NCI-H2227 treated with DMSO at 0.1 percent for 48 hours (cell line): ENCODE measurements at regions not wholly inside any gene's neighbourhood (a gene's known extent, or its start where the extent isn't known, plus 50 kb on each side); places are given as distances from the start of the nearest gene placed in this dataset.
"Not testable (repeated sequence)": the region's sequence is repeated elsewhere in the genome, so short reads cannot be mapped to it uniquely, and the experiment has no call there.

Source experiments
- DNase-seq: peaks from one replicate; lab custom pipeline; 2025; lab: John Stamatoyannopoulos, UW

- no peak for DNase-seq
Observed at GRCh38 chr3:178201714-178202113, 334.5 kb upstream of the KCNMB2 start.

- DNase-seq, result no peak
Observed at GRCh38 chr3:178202194-178202593, 334.0 kb upstream of the KCNMB2 start.

- no peak for DNase-seq
Observed at GRCh38 chr3:178203165-178203564, 333.1 kb upstream of the KCNMB2 start.

GRCh38 chr3:178203650-178204049 lies 332.6 kb upstream of the KCNMB2 start:
- DNase-seq, result no peak

GRCh38 chr3:178205740-178206139 lies 330.5 kb upstream of the KCNMB2 start:
- DNase-seq, result no peak

GRCh38 chr3:178206521-178206920 lies 329.7 kb upstream of the KCNMB2 start:
- peak; percentile 11 for DNase-seq

- not testable (repeated sequence) for DNase-seq
Observed at GRCh38 chr3:178207161-178207560, 329.1 kb upstream of the KCNMB2 start.

GRCh38 chr3:178207627-178208026 lies 328.6 kb upstream of the KCNMB2 start:
- DNase-seq, result not testable (repeated sequence)

- DNase-seq, result not testable (repeated sequence)
Observed at GRCh38 chr3:178209116-178209515, 327.1 kb upstream of the KCNMB2 start.

GRCh38 chr3:178209618-178210017 lies 326.6 kb upstream of the KCNMB2 start:
- not testable (repeated sequence) for DNase-seq

GRCh38 chr3:178211086-178211485 lies 325.1 kb upstream of the KCNMB2 start:
- DNase-seq, result not testable (repeated sequence)

- no peak for DNase-seq
Observed at GRCh38 chr3:178217479-178217878, 318.8 kb upstream of the KCNMB2 start.

- no peak for DNase-seq
Observed at GRCh38 chr3:178218231-178218630, 318.0 kb upstream of the KCNMB2 start.

- not testable (repeated sequence) for DNase-seq
Observed at GRCh38 chr3:178219661-178220060, 316.6 kb upstream of the KCNMB2 start.

GRCh38 chr3:178223876-178224275 lies 312.4 kb upstream of the KCNMB2 start:
- no peak for DNase-seq

GRCh38 chr3:178226094-178226493 lies 310.1 kb upstream of the KCNMB2 start:
- DNase-seq, result no peak

- DNase-seq, result no peak
Observed at GRCh38 chr3:178231645-178232044, 304.6 kb upstream of the KCNMB2 start.

- DNase-seq, result no peak
Observed at GRCh38 chr3:178233371-178234071, 302.7 kb upstream of the KCNMB2 start.

GRCh38 chr3:178236555-178237277 lies 299.5 kb upstream of the KCNMB2 start:
- no peak for DNase-seq

- no peak for DNase-seq
Observed at GRCh38 chr3:178238179-178238578, 298.1 kb upstream of the KCNMB2 start.

- peak; percentile 4 for DNase-seq
Observed at GRCh38 chr3:178244733-178245709, 291.2 kb upstream of the KCNMB2 start.

GRCh38 chr3:178246004-178246403 lies 290.2 kb upstream of the KCNMB2 start:
- DNase-seq, result no peak
